NCI-H69 (cell line): ENCODE measurements at regions not wholly inside any gene's neighbourhood (a gene's known extent, or its start where the extent isn't known, plus 50 kb on each side); places are given as distances from the start of the nearest gene placed in this dataset.
A peak's percentile ranks its signal among the peaks of the same experiment; 100 is the strongest.

Experiments
- DNase-seq: peaks from one replicate; lab custom pipeline; 2025; lab: John Stamatoyannopoulos, UW

- DNase-seq = no peak
These were observed 249.4 kb upstream of the MDFIC2 start for GRCh38 chr3:70561796-70562195.

GRCh38 chr3:70558956-70559355 lies 246.5 kb upstream of the MDFIC2 start:
- DNase-seq = no peak

GRCh38 chr3:70557976-70558375 lies 245.5 kb upstream of the MDFIC2 start:
- no peak for DNase-seq

GRCh38 chr3:70556056-70556455 lies 243.6 kb upstream of the MDFIC2 start:
- no peak for DNase-seq

GRCh38 chr3:70554170-70554569 lies 241.7 kb upstream of the MDFIC2 start:
- no peak for DNase-seq

- DNase-seq = peak; percentile 58
These were observed 238.4 kb upstream of the MDFIC2 start for GRCh38 chr3:70550723-70551319.

- DNase-seq = no peak
These were observed 234.2 kb upstream of the MDFIC2 start for GRCh38 chr3:70546679-70547078.

GRCh38 chr3:70543493-70543892 lies 231.1 kb upstream of the MDFIC2 start:
- peak; percentile 17 for DNase-seq

GRCh38 chr3:70539908-70540307 lies 227.5 kb upstream of the MDFIC2 start:
- peak; percentile 9 for DNase-seq

GRCh38 chr3:70532806-70533205 lies 220.4 kb upstream of the MDFIC2 start:
- no peak for DNase-seq

GRCh38 chr3:70531838-70532489 lies 219.5 kb upstream of the MDFIC2 start:
- DNase-seq = peak; percentile 33

- peak; percentile 21 for DNase-seq
These were observed 218.7 kb upstream of the MDFIC2 start for GRCh38 chr3:70531063-70531657.

GRCh38 chr3:70530626-70531025 lies 218.2 kb upstream of the MDFIC2 start:
- no peak for DNase-seq

GRCh38 chr3:70527026-70527425 lies 214.6 kb upstream of the MDFIC2 start:
- no peak for DNase-seq

GRCh38 chr3:70519913-70520659 lies 207.6 kb upstream of the MDFIC2 start:
- no peak for DNase-seq

- DNase-seq = no peak
These were observed 206.6 kb upstream of the MDFIC2 start for GRCh38 chr3:70519026-70519425.

GRCh38 chr3:70518356-70518755 lies 205.9 kb upstream of the MDFIC2 start:
- DNase-seq = no peak

- no peak for DNase-seq
These were observed 204.9 kb upstream of the MDFIC2 start for GRCh38 chr3:70517124-70517890.

- peak; percentile 6 for DNase-seq
These were observed 203.6 kb upstream of the MDFIC2 start for GRCh38 chr3:70516076-70516475.

- DNase-seq = no peak
These were observed 195.0 kb upstream of the MDFIC2 start for GRCh38 chr3:70507486-70507885.

GRCh38 chr3:70506775-70507174 lies 194.3 kb upstream of the MDFIC2 start:
- no peak for DNase-seq

- DNase-seq = no peak
These were observed 189.1 kb upstream of the MDFIC2 start for GRCh38 chr3:70501561-70501960.
